ENCODE measurements at regions not wholly inside any gene's neighbourhood (a gene's known extent, or its start where the extent isn't known, plus 50 kb on each side); places are given as distances from the start of the nearest gene placed in this dataset.
"Not testable (repeated sequence)": the region's sequence is repeated elsewhere in the genome, so short reads cannot be mapped to it uniquely, and the experiment has no call there.

DNA sequence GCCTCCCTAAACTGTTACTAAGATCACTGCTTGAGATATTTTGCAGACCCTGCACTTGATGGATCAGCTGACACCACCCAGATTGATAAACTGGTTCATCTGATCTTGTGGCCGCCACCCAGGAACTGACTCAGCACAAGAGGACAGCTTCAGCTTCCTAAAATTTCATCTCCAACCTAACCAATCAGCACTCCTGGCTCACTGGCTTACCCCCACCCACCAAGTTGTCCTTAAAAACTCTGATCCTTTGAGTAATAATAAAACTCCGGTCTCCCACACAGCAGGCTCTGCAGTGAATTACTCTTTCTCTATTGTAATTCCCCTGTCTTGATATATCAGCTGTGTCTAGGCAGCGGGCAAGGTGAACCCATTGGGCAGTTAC, 174.8 kb downstream of the UTP18 start:
- DNase-seq (ENCODE audit: low read depth), result peak; percentile 64

- peak; percentile 62 for DNase-seq (ENCODE audit: low read depth)
Measured at GRCh38 chr17:51435641-51436091, 175.3 kb downstream of the UTP18 start.

DNA sequence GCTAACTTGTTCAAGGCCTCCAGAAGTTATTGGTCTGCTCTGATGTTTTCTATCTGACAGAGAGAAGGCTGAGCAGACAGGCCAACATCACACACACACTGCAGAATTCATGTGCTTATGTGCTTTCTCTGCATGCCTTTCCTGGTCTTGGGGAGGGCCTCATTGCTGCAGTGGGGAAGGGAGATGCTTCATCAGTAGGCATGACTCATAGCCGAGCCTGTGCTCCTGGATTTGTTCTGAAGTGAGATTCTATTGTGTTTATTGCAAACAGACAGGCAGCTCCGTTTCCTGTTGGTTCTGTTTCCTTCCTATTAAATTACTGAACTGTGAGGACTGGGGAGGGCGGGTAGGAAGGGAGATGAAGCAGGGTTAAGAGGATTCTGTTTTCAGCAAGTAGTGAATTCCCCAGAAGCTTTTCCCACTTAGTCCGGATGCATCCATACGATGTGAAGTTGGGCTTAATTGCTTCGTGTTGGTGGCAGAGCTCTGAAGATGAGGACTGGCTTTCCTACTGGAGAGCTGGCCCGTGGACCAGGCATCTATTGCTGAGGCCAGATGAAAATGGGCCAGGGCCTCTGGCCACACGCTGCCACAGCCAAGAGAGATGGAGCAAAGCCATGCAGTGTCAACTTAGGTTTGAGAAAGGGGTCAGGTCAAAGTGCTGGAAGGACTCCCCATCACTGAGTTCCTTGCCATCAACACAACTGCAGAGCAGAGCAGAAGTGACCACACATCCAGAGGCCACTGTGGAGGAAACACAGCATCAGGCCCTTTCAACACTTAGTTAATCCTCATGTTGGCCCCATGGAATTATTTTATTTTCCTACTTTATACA, 179.3 kb downstream of the UTP18 start:
- DNase-seq (ENCODE audit: low read depth), result peak; percentile 45

DNA sequence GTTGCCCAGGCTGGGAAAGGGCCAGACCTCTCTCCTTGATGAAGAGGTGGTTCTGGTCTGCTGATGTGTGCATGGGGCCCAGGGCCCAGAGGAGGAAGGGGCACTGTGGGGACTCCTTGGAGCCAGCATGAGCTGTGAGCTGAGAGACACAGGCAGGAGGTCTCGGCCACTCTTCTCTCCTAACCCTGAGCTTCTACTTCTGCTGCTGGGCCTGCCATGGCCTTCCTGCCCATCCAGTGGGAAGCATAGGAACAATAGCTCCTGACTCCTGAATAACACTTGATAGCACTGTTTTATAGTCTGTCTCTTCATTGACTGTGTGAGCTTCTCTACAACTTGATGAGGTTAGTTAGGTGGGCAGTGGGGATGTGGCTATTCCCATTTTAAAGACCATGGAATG, 181.1 kb downstream of the UTP18 start:
- no peak for DNase-seq (ENCODE audit: low read depth)

GRCh38 chr17:51442088-51442865, 181.9 kb downstream of the UTP18 start:
- DNase-seq (ENCODE audit: low read depth), result no peak

- no peak for DNase-seq (ENCODE audit: low read depth)
Measured at GRCh38 chr17:51443646-51444045, 183.3 kb downstream of the UTP18 start.

- no peak for DNase-seq (ENCODE audit: low read depth)
Measured at GRCh38 chr17:51445946-51446345, 185.6 kb downstream of the UTP18 start.

- DNase-seq (ENCODE audit: low read depth), result no peak
Measured at GRCh38 chr17:51454456-51454978, 194.2 kb downstream of the UTP18 start.

DNA sequence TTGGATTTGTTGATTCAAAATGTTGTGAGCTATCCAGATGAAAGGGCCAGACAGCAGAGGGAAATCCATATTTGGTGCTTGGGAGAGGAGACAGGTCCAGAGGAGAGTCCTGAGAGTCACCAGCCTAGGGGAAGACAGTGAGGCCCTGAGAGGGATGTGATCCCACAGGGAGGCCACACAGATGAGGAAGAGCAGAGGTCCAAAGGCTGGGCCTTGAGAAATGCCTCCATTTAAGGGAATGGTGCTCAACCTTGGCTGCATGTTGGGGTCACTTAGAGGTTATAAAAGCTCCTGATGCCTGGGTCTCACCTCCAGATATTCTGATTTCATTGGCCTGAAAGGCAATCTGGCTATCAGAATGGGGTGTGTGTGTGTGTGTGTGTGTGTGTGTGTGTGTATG, 194.9 kb downstream of the UTP18 start:
- no peak for DNase-seq (ENCODE audit: low read depth)

GRCh38 chr17:51455931-51456330, 195.6 kb downstream of the UTP18 start:
- no peak for DNase-seq (ENCODE audit: low read depth)

GRCh38 chr17:51456942-51457341, 196.6 kb downstream of the UTP18 start:
- DNase-seq (ENCODE audit: low read depth), result no peak

DNA sequence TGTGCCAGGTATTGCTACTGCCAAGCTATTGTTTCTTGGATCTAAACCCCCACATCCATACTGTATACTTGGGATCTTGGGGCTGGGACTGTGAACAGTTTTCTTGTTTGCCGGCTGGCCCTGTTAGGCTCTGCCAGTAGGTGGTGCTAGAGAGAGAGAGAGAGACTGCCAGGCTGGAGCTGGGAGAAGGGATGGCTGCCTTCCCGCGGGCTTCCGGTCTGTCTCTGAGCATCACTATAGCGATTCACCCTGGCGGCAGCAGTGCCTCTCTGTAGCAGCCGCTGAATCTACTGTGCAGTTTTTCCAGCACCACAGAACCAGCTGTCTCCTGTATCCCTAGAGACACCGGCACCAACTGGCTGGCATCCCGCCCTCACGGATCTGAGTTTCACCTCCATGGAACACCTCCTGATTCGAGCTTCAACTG, 201.2 kb downstream of the UTP18 start:
- peak; percentile 32 for DNase-seq (ENCODE audit: low read depth)

DNA sequence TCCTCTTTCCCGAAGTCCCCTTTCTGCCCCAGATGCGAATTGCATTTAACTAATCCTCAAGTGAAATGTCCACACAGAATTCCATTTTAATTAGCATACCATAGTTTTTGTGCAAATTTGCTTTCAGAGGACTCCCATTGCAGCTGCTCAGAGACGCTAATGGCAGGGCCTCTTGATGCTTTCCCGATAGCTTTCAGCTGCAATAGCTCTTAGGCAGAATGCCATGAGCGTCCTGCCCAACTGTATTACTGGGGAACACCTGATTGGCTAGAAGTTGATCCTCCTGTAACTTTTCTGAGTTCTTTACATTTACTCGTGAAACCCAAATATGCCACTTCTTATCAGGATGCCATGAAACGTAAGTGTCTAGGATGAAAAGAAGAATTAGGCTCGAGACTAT, 203.0 kb downstream of the UTP18 start:
- DNase-seq (ENCODE audit: low read depth), result no peak

DNA sequence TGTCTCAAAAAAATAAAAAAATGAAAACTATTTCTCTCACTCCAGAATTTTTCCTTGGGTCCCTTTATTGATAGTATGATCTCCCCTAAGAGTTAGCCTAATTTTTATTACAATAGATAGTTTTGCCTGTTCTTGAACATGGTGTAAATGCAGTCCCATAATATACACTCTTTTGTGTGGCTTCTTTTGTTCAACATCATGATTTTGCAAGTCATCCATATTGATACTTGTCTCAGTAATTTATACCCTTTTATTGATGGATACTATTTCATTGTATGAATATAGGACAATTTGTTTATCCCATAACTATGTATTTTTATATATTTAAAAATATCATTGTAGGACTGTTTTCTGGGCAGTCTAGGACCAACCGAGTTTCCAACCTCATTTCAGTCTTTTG, 207.0 kb downstream of the UTP18 start:
- DNase-seq (ENCODE audit: low read depth), result no peak

DNA sequence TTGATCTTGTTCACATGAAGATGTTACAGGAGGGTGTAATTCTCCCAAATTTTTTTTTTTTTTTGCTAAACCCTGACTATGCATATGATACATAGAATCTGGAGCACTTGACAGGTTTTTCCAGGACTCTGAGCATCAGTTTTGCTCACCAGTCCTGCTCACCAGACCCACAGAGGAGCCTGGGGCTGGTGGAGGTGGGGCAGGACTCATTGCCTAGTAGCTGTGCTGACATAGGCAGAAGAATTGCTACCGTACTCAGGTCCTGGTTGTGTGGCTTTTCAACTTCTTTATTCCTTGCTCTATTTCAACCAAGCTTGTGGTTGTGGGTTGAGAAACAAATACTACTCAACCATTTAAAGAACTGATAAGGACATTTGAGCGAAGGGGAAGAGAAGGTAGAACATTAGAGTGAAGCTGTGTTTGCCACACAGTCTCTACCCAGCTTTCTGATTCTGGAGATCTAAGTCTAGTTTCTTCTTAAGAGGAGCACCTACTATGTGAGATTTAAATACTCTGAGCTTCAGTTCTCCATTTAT, 212.4 kb downstream of the UTP18 start:
- DNase-seq (ENCODE audit: low read depth), result no peak

GRCh38 chr17:51474764-51475163, 214.4 kb downstream of the UTP18 start:
- DNase-seq (ENCODE audit: low read depth), result no peak

GRCh38 chr17:51475730-51476129, 215.4 kb downstream of the UTP18 start:
- DNase-seq (ENCODE audit: low read depth), result no peak

GRCh38 chr17:51479303-51479702, 219.0 kb downstream of the UTP18 start:
- DNase-seq (ENCODE audit: low read depth), result no peak

DNA sequence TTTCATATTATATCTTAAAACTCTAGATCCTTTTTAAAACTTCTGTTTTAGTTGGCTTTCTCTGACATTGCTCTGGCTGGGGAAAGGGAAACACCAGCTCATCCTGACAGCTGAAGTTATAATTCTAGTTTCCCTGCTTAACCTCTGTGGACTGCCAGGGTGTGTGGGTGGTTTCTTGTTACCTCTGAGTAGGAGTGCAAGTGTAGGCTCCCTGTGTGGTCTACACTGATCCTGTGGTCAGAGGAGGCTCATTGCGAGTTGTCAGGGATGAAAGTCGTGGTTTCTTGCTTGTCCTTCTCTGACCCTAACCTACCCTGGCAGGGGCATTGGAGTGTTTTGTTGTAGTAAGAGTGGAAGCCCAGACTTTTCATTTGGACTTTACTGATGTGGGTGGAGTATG, 221.0 kb downstream of the UTP18 start:
- DNase-seq (ENCODE audit: low read depth), result no peak

- not testable (repeated sequence) for DNase-seq (ENCODE audit: low read depth)
Measured at GRCh38 chr17:51482248-51482647, 221.9 kb downstream of the UTP18 start.

GRCh38 chr17:51486091-51486490, 225.7 kb downstream of the UTP18 start:
- no peak for DNase-seq (ENCODE audit: low read depth)

GRCh38 chr17:51486885-51487520, 226.7 kb downstream of the UTP18 start:
- DNase-seq (ENCODE audit: low read depth), result no peak

All from T-helper 22 cell (primary cell).